ENCODE measurements at regions not wholly inside any gene's neighbourhood (a gene's known extent, or its start where the extent isn't known, plus 50 kb on each side); places are given as distances from the start of the nearest gene placed in this dataset.

DNA sequence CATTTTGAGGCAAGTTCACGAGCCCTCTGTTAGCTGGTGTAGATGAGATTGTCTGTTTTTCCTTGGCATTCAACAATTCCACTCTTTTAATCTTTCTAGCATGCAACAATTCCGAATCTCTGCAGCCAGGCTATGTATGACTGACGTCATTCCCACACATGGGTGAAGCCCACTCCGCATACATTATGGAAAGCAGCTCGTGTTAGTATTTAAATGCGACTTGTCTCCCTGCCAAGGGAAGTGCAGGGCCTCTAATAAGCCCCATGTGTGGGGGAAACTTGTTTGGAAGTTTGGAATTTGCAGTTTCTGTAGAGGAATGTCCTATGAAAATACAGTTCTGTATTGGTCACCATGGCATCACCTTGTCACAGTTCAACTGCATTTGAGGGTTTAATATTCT is 146.0 kb upstream of the FBXL7 start:
- H3K27me3 Mint-ChIP-seq, result peaks cover 0 to 5% (median 0%) of the 10 kb centered on the region in 5 donors
- POLR2A ChIA-PET, result no interaction called here
- peaks cover 0 to 5% (median 0%) of the 10 kb centered on the region in 3 donors for H3K36me3 Mint-ChIP-seq
- ATAC-seq, result no peak
- no peaks in the 10 kb centered on the region for H3K4me1 Mint-ChIP-seq
- no peak for DNase-seq
- H3K9me3 Mint-ChIP-seq, result peaks cover 0 to 22% (median 9%) of the 10 kb centered on the region in 9 donors
- no peak overlapping the region for H3K27ac Mint-ChIP-seq
- H3K4me3 Mint-ChIP-seq, result no peak overlapping the region

DNA sequence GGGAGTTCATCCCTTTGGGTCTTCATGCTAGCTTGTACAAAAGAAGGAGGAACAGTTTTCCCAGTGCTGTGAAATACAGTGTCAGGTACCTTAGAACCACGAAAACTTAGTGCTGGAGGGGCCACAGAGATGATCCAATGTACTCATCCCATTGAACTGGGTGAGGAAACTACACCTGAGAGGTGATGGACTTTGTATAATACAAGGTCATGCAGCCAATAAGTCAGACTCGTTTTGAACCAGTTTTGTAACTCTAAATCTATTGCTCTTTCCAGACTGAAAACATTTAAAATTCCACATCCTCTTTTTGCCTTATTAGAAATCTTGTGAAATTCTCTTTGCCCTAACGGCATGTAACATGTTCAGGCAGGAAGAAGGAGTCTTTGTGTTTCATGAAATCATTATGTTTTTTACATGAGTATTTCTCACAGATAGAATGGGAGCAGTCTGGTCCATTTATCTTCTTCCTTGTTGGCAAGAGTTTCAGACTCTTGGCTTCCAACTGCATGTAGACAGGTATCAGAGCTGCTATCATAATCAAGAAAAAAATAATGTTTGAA is 146.8 kb upstream of the FBXL7 start:
- DNase-seq (no peak), ATAC-seq (no peak)
- no peak overlapping the region for H3K4me3 Mint-ChIP-seq
- H3K4me1 Mint-ChIP-seq, result no peaks in the 10 kb centered on the region
- POLR2A ChIA-PET, result no interaction called here
- H3K27ac Mint-ChIP-seq, result no peak overlapping the region
- peaks cover 0 to 5% (median 0%) of the 10 kb centered on the region in 5 donors for H3K27me3 Mint-ChIP-seq
- peaks cover 0 to 16% (median 7%) of the 10 kb centered on the region in 9 donors for H3K9me3 Mint-ChIP-seq
- peaks cover 0 to 5% (median 0%) of the 10 kb centered on the region in 3 donors for H3K36me3 Mint-ChIP-seq

DNA sequence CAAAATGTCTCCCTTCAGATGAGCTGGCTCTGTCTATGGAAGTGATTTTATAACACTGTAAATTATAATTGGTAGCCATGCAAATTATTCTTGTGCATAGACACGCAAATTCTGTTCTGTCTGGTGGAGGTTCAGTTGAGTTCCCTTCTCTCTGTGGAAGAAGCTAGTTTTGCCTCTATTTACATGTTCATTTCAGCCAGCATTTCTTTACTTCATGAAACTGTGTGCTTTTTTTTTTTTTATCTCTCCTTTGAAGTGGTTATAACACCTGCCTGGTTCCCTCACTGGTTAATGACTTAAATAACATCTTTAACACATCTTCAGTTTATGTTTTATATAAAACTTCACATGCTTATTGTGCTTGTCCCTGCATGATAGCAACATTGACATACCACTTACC is 149.4 kb upstream of the FBXL7 start:
- DNase-seq (no peak), ATAC-seq (no peak)
- Mint-ChIP-seq H3K27me3 (peaks cover 0 to 4% (median 0%) of the 10 kb centered on the region in 5 donors), H3K36me3 (peaks cover 0 to 2% (median 0%) of the 10 kb centered on the region in 3 donors), H3K9me3 (peaks cover 0 to 8% (median 4%) of the 10 kb centered on the region in 9 donors), H3K4me1 (no peaks in the 10 kb centered on the region), H3K27ac (no peak overlapping the region), H3K4me3 (no peak overlapping the region)
- POLR2A ChIA-PET, result no interaction called here

DNA sequence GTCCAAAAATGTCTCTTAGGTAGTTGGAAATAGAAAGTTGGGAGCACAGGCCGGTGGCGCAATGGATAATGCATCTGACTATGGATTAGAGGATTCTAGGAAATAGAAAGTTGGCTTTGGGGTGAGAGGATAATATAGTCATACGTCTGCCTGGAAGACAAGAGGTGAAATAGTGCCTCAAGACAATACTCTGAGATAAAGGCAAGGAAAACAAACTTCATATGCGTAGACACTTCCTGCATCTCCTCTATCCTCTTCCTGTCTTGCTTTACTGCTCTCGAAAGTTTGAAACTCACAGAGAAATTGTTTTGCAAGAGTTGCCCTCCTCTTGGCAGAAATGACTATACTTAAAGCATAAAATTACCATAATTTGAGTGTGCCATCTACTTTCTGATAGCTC is 153.2 kb upstream of the FBXL7 start:
- no peak for DNase-seq
- POLR2A ChIA-PET, result no interaction called here
- Mint-ChIP-seq H3K4me3 (no peak overlapping the region), H3K27me3 (no peaks in the 10 kb centered on the region), H3K36me3 (no peaks in the 10 kb centered on the region), H3K9me3 (peaks cover 0 to 4% (median 0%) of the 10 kb centered on the region in 9 donors), H3K4me1 (no peaks in the 10 kb centered on the region), H3K27ac (no peak overlapping the region)
- no peak for ATAC-seq

DNA sequence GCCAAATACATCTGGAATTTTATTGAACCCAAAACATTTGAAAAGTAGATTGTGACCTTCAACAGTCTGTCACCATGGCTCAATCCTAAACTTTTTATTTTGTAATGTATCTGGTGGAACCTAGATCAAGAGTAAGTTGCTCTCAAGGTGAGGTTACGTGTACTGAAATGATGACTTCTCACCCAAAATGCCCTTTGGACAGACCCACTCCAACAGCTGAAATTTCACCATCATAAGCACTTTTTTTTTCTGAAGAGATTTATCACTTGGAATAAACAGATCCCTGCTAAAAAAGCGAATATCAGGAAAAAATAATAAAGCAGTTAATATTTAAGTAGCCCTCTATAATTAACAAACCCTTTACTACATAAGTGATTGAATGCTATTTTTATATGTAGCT is 155.0 kb upstream of the FBXL7 start:
- ATAC-seq (no peak), DNase-seq (no peak)
- POLR2A ChIA-PET, result no interaction called here
- Mint-ChIP-seq H3K4me3 (no peak overlapping the region), H3K27me3 (no peaks in the 10 kb centered on the region), H3K9me3 (peaks cover 0 to 8% (median 2%) of the 10 kb centered on the region in 9 donors), H3K4me1 (no peaks in the 10 kb centered on the region), H3K36me3 (no peaks in the 10 kb centered on the region), H3K27ac (no peak overlapping the region)

DNA sequence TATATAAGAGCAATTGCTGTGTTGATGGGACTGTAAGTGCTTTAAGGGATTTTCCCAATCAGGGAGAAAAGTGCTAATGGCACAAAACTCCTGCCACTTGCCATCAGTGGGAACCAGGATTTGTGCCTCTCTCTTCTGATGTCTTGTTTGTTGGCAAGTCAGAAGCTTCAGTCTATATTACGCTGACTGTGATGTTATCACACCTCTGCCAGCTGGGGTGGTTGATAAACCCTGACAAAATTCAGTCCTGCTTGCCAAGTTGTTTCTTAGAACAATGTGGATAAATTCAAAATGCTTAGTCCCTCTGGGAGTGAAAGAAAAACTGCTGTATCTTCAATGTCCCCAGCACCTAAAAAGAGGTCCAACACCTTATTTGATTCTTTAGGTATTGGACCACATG is 161.4 kb upstream of the FBXL7 start:
- POLR2A ChIA-PET, result no interaction called here
- Mint-ChIP-seq H3K4me3 (no peak overlapping the region), H3K4me1 (no peaks in the 10 kb centered on the region), H3K36me3 (no peaks in the 10 kb centered on the region), H3K27me3 (no peaks in the 10 kb centered on the region), H3K27ac (no peak overlapping the region), H3K9me3 (peaks cover 2 to 29% (median 9%) of the 10 kb centered on the region in 9 donors)
- no peak for ATAC-seq
- no peak for DNase-seq

DNA sequence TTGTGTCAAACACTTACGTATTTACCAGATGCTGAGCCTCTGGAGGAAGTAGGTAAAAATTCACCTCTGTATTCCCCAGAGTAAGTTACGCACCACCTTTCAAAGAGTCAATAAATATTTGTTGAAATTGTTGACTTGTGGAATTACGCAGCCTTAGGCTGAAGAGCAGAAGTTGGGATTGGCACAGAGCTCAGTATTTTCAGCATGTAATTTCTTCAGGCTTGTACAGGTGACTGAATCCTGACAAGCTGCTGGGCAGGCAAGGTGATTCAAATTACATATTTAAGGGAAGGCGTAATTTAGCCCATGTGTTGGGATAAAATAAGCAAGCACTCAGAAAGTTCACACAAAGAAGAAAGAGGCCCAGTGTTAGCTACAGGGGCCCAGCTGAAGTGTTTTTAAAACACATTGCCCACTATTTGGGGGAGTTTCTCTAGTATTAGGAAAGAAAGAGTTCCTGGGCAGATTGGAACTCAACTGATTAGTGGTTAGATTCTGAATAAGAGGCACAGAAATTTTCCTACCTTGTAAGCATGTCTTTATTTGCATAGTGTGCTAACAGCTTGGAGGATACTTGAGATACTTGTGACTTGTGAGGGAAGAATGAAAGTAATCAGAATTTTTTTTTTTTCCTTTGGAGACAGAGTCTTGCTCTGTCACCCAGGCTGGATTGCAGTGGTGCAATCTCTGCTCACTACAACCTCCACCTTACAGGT is 165.3 kb upstream of the FBXL7 start:
- Mint-ChIP-seq H3K9me3 (peaks cover 3 to 34% (median 15%) of the 10 kb centered on the region in 9 donors), H3K36me3 (no peaks in the 10 kb centered on the region), H3K27me3 (no peaks in the 10 kb centered on the region), H3K27ac (no peak overlapping the region), H3K4me3 (no peak overlapping the region), H3K4me1 (no peaks in the 10 kb centered on the region)
- no peak for ATAC-seq
- POLR2A ChIA-PET, result no interaction called here
- DNase-seq, result no peak

DNA sequence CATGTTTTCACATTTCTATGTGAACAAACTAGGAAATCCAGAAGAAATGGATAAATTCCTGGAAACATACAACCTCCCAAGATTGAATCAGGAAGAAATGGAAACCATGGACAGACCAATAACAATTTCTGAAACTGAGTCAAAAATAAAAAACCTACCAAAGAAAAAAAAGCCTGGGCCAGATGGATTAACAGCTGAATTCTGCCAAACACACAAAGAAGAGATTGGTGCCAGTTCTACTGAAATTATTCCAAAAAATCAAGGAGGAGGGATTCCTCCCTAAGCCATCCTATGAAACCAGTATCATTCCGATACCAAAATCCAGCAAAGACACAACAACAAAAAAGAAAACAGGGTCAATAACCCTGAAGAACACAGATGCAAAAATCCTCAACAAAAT is 166.9 kb upstream of the FBXL7 start:
- Mint-ChIP-seq H3K27ac (no peak overlapping the region), H3K27me3 (no peaks in the 10 kb centered on the region), H3K4me1 (no peaks in the 10 kb centered on the region), H3K4me3 (no peak overlapping the region), H3K36me3 (no peaks in the 10 kb centered on the region), H3K9me3 (peaks cover 5 to 28% (median 15%) of the 10 kb centered on the region in 9 donors)
- POLR2A ChIA-PET, result no interaction called here
- DNase-seq (no peak), ATAC-seq (no peak)

DNA sequence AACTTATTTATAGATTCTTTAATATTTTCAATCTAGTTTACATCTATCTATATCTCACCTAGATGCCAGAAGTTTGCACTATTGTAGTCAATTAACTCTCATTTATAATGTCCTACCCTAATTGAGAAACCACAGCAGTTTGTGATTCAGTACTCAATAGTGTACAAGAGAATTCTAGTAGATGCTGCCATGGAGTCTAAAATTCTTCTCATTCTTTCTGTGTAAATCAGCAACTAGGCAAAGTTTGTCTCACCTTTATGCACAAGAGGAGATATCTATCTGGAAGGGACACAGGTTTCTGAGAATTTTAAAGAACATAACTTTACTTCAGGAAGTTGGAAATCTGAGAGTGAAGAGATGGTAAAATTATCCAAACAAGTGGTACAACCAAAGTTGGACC is 173.0 kb upstream of the FBXL7 start:
- Mint-ChIP-seq H3K4me3 (no peak overlapping the region), H3K9me3 (peaks cover 0 to 17% (median 2%) of the 10 kb centered on the region in 9 donors), H3K36me3 (peaks cover 0 to 6% (median 0%) of the 10 kb centered on the region in 3 donors), H3K4me1 (no peaks in the 10 kb centered on the region), H3K27me3 (no peaks in the 10 kb centered on the region), H3K27ac (no peak overlapping the region)
- ATAC-seq (no peak), DNase-seq (no peak)
- POLR2A ChIA-PET, result no interaction called here

DNA sequence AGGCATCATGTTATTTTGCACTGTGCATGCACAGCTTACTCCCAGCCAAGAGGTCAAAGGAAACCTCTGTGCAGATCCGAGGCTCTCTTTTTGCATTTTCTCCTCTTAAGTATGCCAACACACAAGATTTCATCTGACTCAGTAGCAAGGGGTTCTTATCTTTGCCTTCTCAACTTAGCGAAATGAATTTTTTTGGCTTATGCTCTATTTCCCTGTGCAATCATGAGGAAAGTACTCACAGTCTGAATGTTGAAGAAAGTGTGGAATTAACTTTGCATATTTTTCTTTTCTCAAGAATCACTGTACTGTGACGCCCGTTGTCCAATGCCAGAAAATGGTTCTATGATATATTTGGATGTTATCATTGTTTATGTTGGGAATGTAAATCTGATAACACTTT is 173.5 kb upstream of the FBXL7 start:
- no peaks in the 10 kb centered on the region for H3K27me3 Mint-ChIP-seq

DNA sequence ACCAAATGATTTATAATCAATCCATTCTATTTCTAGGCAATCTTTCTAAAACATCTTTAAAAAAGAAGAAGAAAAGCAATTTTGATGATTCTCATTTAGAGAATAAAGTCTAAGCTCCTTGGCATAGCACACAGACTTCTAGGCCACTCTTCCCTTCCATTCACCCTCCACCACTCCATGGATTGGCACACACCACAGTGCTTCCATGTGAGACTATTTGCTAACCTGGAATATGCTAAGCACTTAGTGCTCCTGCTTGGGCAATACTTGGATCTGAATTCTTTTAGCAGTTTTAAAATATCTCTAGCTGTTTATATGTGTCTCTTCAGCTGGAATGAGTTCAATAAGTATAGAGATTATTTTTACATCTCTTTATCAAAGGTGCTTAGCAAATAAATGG is 177.6 kb upstream of the FBXL7 start:
- POLR2A ChIA-PET, result no interaction called here
- H3K9me3 Mint-ChIP-seq, result peaks cover 0 to 13% (median 0%) of the 10 kb centered on the region in 9 donors
- peaks cover 0 to 6% (median 0%) of the 10 kb centered on the region in 3 donors for H3K36me3 Mint-ChIP-seq
- H3K4me1 Mint-ChIP-seq, result no peaks in the 10 kb centered on the region
- H3K27me3 Mint-ChIP-seq, result no peaks in the 10 kb centered on the region
- no peak for ATAC-seq
- no peak overlapping the region for H3K4me3 Mint-ChIP-seq
- no peak for DNase-seq
- no peak overlapping the region for H3K27ac Mint-ChIP-seq

More for the DNA sequence above, 173.5 kb upstream of the FBXL7 start:
- ATAC-seq, result no peak
- Mint-ChIP-seq H3K4me1 (no peaks in the 10 kb centered on the region), H3K27ac (no peak overlapping the region), H3K36me3 (peaks cover 0 to 6% (median 0%) of the 10 kb centered on the region in 3 donors), H3K9me3 (peaks cover 0 to 17% (median 2%) of the 10 kb centered on the region in 9 donors), H3K4me3 (no peak overlapping the region)
- POLR2A ChIA-PET, result no interaction called here
- DNase-seq, result no peak

DNA sequence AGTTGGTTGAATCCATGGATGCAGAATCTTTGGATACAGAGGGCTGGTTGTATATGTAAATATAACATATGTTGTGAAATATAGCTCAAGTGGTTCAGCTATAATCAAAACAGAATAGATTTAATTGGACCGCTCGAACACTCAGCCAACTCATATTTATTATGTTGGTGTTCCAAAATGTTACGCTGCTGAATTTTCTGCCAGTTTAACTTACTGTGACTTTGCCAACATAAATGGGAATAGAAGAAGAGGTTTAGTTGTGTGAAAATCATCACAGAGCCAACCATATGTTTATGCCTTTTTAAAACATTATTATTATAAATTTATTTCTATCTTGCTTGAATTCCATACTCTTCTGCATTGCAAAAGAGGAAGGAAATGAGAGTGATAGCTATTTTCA is 178.2 kb upstream of the FBXL7 start:
- Mint-ChIP-seq H3K36me3 (peaks cover 0 to 6% (median 0%) of the 10 kb centered on the region in 3 donors), H3K9me3 (peaks cover 0 to 10% (median 0%) of the 10 kb centered on the region in 9 donors), H3K4me1 (no peaks in the 10 kb centered on the region), H3K4me3 (no peak overlapping the region), H3K27me3 (no peaks in the 10 kb centered on the region), H3K27ac (no peak overlapping the region)
- ATAC-seq (no peak), DNase-seq (no peak)
- POLR2A ChIA-PET, result no interaction called here

DNA sequence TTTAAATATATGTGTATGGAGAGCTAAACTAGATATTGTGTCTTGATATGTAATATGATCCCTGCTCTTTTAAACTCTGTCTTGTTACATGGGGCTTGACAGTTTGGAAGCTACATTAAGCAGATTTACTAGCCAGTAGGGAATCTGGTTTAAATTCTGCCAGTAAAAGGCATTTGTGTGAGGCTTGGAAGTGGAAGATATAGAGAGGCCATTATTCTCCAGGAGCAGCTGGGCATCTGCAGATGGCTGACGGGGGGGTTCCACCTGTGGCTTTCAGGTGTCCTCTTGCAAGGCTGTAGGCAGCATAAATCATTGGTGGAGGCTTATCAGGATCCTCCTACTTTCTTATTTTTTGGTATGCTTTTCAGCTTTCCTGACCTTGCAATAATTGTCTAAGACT is 179.1 kb upstream of the FBXL7 start:
- ATAC-seq (no peak), DNase-seq (no peak)
- no peaks in the 10 kb centered on the region for H3K27me3 Mint-ChIP-seq
- H3K4me1 Mint-ChIP-seq, result no peaks in the 10 kb centered on the region
- no peaks in the 10 kb centered on the region for H3K36me3 Mint-ChIP-seq
- peaks cover 0 to 5% (median 2%) of the 10 kb centered on the region in 9 donors for H3K9me3 Mint-ChIP-seq
- POLR2A ChIA-PET, result no interaction called here
- no peak overlapping the region for H3K27ac Mint-ChIP-seq
- H3K4me3 Mint-ChIP-seq, result no peak overlapping the region

Data from naive thymus-derived CD8-positive, alpha-beta T cell (primary cell).